ENCODE measurements at regions not wholly inside any gene's neighbourhood (a gene's known extent, or its start where the extent isn't known, plus 50 kb on each side); places are given as distances from the start of the nearest gene placed in this dataset.
"Not testable (repeated sequence)": the region's sequence is repeated elsewhere in the genome, so short reads cannot be mapped to it uniquely, and the experiment has no call there.

GRCh38 chr17:52666264-52666663 lies 507.8 kb upstream of the CA10 start:
- Histone ChIP-seq H3K36me3 (no peaks in the 10 kb centered on the region), H3K27me3 (no peaks in the 10 kb centered on the region), H3K4me2 (no peak overlapping the region), H3K9me3 (no peaks in the 10 kb centered on the region), H3K27ac (no peak overlapping the region), H3K9ac (no peak overlapping the region), H3K4me1 (no peaks in the 10 kb centered on the region), H4K20me1 (no peaks in the 10 kb centered on the region), H3K4me3 (no peak overlapping the region)
- no peak for TF ChIP-seq Cebpa-rat (IDR thresholded peaks at IDR 0.05)

GRCh38 chr17:52660692-52661091 lies 502.2 kb upstream of the CA10 start:
- H3K9me3 ChIP-seq: no peaks in the 10 kb centered on the region
- no peak for TF ChIP-seq Cebpa-rat (IDR thresholded peaks at IDR 0.05)
- no peak overlapping the region for H3K4me3 ChIP-seq
- H3K27ac ChIP-seq: no peak overlapping the region
- H3K27me3 ChIP-seq: no peaks in the 10 kb centered on the region
- H3K9ac ChIP-seq: no peak overlapping the region
- no peak overlapping the region for H3K4me2 ChIP-seq
- no peaks in the 10 kb centered on the region for H3K4me1 ChIP-seq
- no peaks in the 10 kb centered on the region for H3K36me3 ChIP-seq
- H4K20me1 ChIP-seq: no peaks in the 10 kb centered on the region

DNA sequence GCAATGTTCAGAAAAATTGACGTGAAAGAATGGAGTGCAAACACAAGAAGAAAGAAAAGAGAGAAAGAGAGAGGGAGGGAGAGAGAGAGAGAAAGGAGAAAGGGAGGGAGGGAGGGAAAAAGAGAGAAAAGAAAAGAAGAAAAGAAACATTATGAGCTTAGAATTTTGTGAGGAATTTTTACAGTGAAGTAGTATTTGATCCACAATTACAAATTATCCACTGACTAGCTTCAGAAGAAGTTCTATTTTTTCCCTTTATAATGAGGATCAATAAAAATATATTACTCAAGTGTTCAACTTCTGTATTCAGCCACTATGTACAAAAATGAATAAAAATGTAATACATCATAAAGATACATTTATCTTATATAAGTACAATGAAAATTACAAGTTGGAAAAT lies 494.5 kb upstream of the CA10 start:
- no peaks in the 10 kb centered on the region for H4K20me1 ChIP-seq
- H3K36me3 ChIP-seq: no peaks in the 10 kb centered on the region
- H3K27ac ChIP-seq: no peak overlapping the region
- H3K4me2 ChIP-seq: no peak overlapping the region
- no peak overlapping the region for H3K4me3 ChIP-seq
- H3K4me1 ChIP-seq: no peaks in the 10 kb centered on the region
- no peaks in the 10 kb centered on the region for H3K27me3 ChIP-seq
- no peak for TF ChIP-seq Cebpa-rat (IDR thresholded peaks at IDR 0.05)
- H3K9me3 ChIP-seq: no peaks in the 10 kb centered on the region
- no peak overlapping the region for H3K9ac ChIP-seq

- no peak overlapping the region for H3K4me3 ChIP-seq
- no peaks in the 10 kb centered on the region for H3K4me1 ChIP-seq
- H3K9ac ChIP-seq: no peak overlapping the region
- no peaks in the 10 kb centered on the region for H4K20me1 ChIP-seq
- no peak overlapping the region for H3K27ac ChIP-seq
- H3K9me3 ChIP-seq: no peaks in the 10 kb centered on the region
- H3K27me3 ChIP-seq: no peaks in the 10 kb centered on the region
- no peak overlapping the region for H3K4me2 ChIP-seq
- TF ChIP-seq Cebpa-rat (IDR thresholded peaks at IDR 0.05): no peak
- no peaks in the 10 kb centered on the region for H3K36me3 ChIP-seq
These were observed 490.5 kb upstream of the CA10 start for GRCh38 chr17:52648995-52649394.

GRCh38 chr17:52647411-52647810 lies 488.9 kb upstream of the CA10 start:
- TF ChIP-seq Cebpa-rat (IDR thresholded peaks at IDR 0.05): no peak
- no peak overlapping the region for H3K4me2 ChIP-seq
- no peak overlapping the region for H3K4me3 ChIP-seq
- H4K20me1 ChIP-seq: no peaks in the 10 kb centered on the region
- H3K36me3 ChIP-seq: no peaks in the 10 kb centered on the region
- no peaks in the 10 kb centered on the region for H3K27me3 ChIP-seq
- no peaks in the 10 kb centered on the region for H3K9me3 ChIP-seq
- no peak overlapping the region for H3K27ac ChIP-seq
- no peaks in the 10 kb centered on the region for H3K4me1 ChIP-seq
- no peak overlapping the region for H3K9ac ChIP-seq

GRCh38 chr17:52636443-52636842 lies 477.9 kb upstream of the CA10 start:
- Histone ChIP-seq H3K9ac (no peak overlapping the region), H3K4me3 (no peak overlapping the region), H4K20me1 (no peaks in the 10 kb centered on the region), H3K36me3 (no peaks in the 10 kb centered on the region), H3K4me1 (no peaks in the 10 kb centered on the region), H3K27me3 (no peaks in the 10 kb centered on the region), H3K27ac (no peak overlapping the region), H3K4me2 (no peak overlapping the region), H3K9me3 (0 out of 2 replicates have a peak, but pooled peaks cover 4% of the 10 kb centered on the region)
- no peak for TF ChIP-seq Cebpa-rat (IDR thresholded peaks at IDR 0.05)

DNA sequence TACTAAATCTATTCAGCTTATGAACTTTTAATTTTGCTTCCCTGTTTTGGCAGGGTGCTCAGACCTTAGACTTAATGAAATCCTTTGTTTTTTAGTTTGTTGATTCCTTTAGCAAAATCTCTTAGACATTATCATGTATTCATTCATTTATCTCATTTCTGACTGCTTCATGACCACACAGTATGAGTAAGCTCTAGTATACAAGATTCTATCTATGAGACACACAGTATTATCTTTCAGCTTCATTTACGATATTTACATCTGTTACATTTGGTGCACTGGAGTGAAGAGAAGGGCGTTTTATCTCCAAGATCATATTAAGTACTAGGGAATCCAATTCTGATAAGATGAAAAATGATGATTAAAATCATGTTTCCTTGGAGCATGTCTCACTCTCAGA lies 448.1 kb upstream of the CA10 start:
- Histone ChIP-seq H3K4me1 (no peaks in the 10 kb centered on the region), H4K20me1 (no peaks in the 10 kb centered on the region), H3K4me2 (no peak overlapping the region), H3K9ac (no peak overlapping the region), H3K36me3 (no peaks in the 10 kb centered on the region), H3K27me3 (no peaks in the 10 kb centered on the region), H3K4me3 (no peak overlapping the region), H3K9me3 (no peaks in the 10 kb centered on the region), H3K27ac (no peak overlapping the region)
- no peak for TF ChIP-seq Cebpa-rat (IDR thresholded peaks at IDR 0.05)

- Histone ChIP-seq H4K20me1 (no peaks in the 10 kb centered on the region), H3K36me3 (no peaks in the 10 kb centered on the region), H3K4me2 (no peak overlapping the region), H3K4me3 (no peak overlapping the region), H3K9ac (no peak overlapping the region), H3K9me3 (no peaks in the 10 kb centered on the region), H3K27me3 (no peaks in the 10 kb centered on the region), H3K4me1 (no peaks in the 10 kb centered on the region), H3K27ac (no peak overlapping the region)
- TF ChIP-seq Cebpa-rat (IDR thresholded peaks at IDR 0.05): no peak
These were observed 447.6 kb upstream of the CA10 start for GRCh38 chr17:52606098-52606497.

DNA sequence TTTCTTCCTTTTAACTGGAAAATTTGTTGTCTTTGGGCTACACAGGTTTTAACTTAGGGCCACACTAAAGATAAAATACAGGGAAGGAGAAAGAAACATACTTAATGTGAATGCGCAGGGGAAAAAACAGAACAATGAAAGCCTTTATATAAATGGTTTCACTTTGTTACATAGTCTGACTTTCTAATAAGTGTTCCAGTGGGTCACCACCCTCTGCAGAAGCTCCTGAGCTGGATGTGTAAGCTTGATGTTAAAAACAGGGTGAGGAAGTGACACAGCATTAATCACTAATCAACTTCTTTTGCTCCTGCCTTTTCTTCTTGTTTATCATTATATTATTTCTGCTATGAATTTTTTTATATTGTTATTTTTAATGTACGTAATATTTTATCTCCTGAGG lies 445.6 kb upstream of the CA10 start:
- TF ChIP-seq Cebpa-rat (IDR thresholded peaks at IDR 0.05): no peak

GRCh38 chr17:52597452-52598215 lies 439.1 kb upstream of the CA10 start:
- H3K4me3 ChIP-seq, H3K4me2 ChIP-seq: not testable (repeated sequence)

More for the DNA sequence above, 445.6 kb upstream of the CA10 start:
- no peak overlapping the region for H3K4me2 ChIP-seq
- no peak overlapping the region for H3K9ac ChIP-seq
- H3K4me3 ChIP-seq: no peak overlapping the region
- H3K27ac ChIP-seq: no peak overlapping the region
- no peaks in the 10 kb centered on the region for H3K27me3 ChIP-seq
- H3K36me3 ChIP-seq: no peaks in the 10 kb centered on the region
- H3K4me1 ChIP-seq: no peaks in the 10 kb centered on the region
- no peaks in the 10 kb centered on the region for H4K20me1 ChIP-seq
- no peaks in the 10 kb centered on the region for H3K9me3 ChIP-seq

DNA sequence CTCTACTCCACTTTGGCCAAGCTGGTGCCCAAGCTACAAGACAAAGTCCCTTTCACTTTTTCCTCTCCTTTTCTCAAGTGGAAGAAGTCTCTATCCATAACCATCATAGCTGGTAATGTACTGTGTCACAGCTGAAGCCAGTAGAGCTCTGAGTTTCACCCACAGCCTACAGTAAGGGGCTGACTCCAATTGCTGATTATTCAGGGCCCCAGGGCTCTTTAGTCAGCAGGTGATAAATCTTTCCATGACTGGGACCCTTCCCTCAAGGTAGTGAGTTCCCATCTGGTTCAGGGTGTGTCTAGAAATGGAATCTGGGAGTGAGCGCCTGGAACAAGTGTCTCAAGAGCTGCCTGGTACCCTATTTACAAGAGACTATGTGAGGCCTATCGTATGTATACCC lies 436.0 kb upstream of the CA10 start:
- no peak overlapping the region for H3K9ac ChIP-seq
- no peaks in the 10 kb centered on the region for H3K9me3 ChIP-seq
- no peak overlapping the region for H3K4me3 ChIP-seq
- no peaks in the 10 kb centered on the region for H4K20me1 ChIP-seq
- H3K4me2 ChIP-seq: no peak overlapping the region
- TF ChIP-seq Cebpa-rat (IDR thresholded peaks at IDR 0.05): no peak
- H3K4me1 ChIP-seq: no peaks in the 10 kb centered on the region
- no peaks in the 10 kb centered on the region for H3K36me3 ChIP-seq
- H3K27me3 ChIP-seq: no peaks in the 10 kb centered on the region
- H3K27ac ChIP-seq: no peak overlapping the region

More at GRCh38 chr17:52597452-52598215, 439.1 kb upstream of the CA10 start:
- not testable (repeated sequence) for H3K36me3 ChIP-seq, H3K27me3 ChIP-seq, H3K27ac ChIP-seq, H3K4me1 ChIP-seq, H4K20me1 ChIP-seq, H3K9me3 ChIP-seq, H3K9ac ChIP-seq

All from BLaER1 (cell line).